Thyroid gland (tissue), 4 donors: ENCODE measurements at regions not wholly inside any gene's neighbourhood (a gene's known extent, or its start where the extent isn't known, plus 50 kb on each side); places are given as distances from the start of the nearest gene placed in this dataset.

Source experiments
- DNase-seq, 2 donors: peaks; one replicate each; pipeline ENCODE4 v3.0.0-alpha.2; 2019
- H3K27ac ChIP-seq, 3 donors: fragments of 200-600 bp; sonication (generic); 1 replicate in 2 of 3; 2 replicates in 1 of 3; pipeline ENCODE4 v1.5.1; 2016 to 2019; ENCODE audit warnings: mild to moderate bottlenecking in 1 of 3, moderate library complexity in 1 of 3
- H3K27me3 ChIP-seq: fragments of 200-600 bp; sonication (generic); one replicate; pipeline ENCODE4 v1.5.1; 2019
- H3K36me3 ChIP-seq, 2 donors: fragments of 200-600 bp; sonication (generic); one replicate each; pipeline ENCODE4 v1.5.1; 2016 to 2019
- H3K4me1 ChIP-seq, 2 donors: fragments of 200-600 bp; sonication (generic); one replicate each; pipeline ENCODE4 v1.5.1; 2017 to 2019
- H3K4me3 ChIP-seq, 3 donors: fragments of 200-600 bp; sonication (generic); replicated peaks in 1 of 3; 1 replicate in 2 of 3; 2 replicates in 1 of 3; pipeline ENCODE4 v1.5.1; 2016; ENCODE audit warnings: mild to moderate bottlenecking in 1 of 3
- H3K9me3 ChIP-seq: fragments of 200-600 bp; sonication (generic); one replicate; pipeline ENCODE4 v1.5.1; 2017
- CTCF ChIP-seq, 6 experiments: fragments of 200-600 bp in 3 of 6; fragments of 450-650 bp in 3 of 6; sonication (generic) in 3 of 6; IDR thresholded peaks; one replicate each; pipeline ENCODE4 v1.5.1; 2016 to 2019; ENCODE audit warnings: antibody characterized with exemption in 6 of 6, mild to moderate bottlenecking in 2 of 6, inconsistent platforms in 1 of 6, moderate library complexity in 1 of 6
- POLR2A ChIP-seq, 2 donors: fragments of 450-650 bp; IDR thresholded peaks; one replicate each; pipeline ENCODE4 v1.6.1; 2017; ENCODE audit warnings: antibody characterized with exemption in 2 of 2, mild to moderate bottlenecking in 2 of 2, moderate library complexity in 1 of 2
- WGBS, 2 donors: methylation state at CpG; one replicate each; pipeline ENCODE4 v1.1.5; 2017; 5-methylcytosine and 5-hydroxymethylcytosine counted together
- intact Hi-C: fragments of 100-400 bp; cut with DNase I; formaldehyde crosslinking; loops from one replicate; pipeline ENCODE4 v1.15.1; 2023

GRCh38 chr11:11011617-11012016, 153.8 kb upstream of the ZBED5 start:
- Histone ChIP-seq H3K4me3 (no peak overlapping the region), H3K4me1 (no peaks in the 10 kb centered on the region), H3K36me3 (no peaks in the 10 kb centered on the region), H3K27ac (no peak overlapping the region), H3K9me3 (no peaks in the 10 kb centered on the region), H3K27me3 (no peaks in the 10 kb centered on the region)
- 82% methylated on average over 5 of the region's 5 CpGs for WGBS, 2 donors
- no peak for TF ChIP-seq CTCF (IDR thresholded peaks at IDR 0.05)
- intact Hi-C loops = no loop called here
- no peak for DNase-seq

DNA sequence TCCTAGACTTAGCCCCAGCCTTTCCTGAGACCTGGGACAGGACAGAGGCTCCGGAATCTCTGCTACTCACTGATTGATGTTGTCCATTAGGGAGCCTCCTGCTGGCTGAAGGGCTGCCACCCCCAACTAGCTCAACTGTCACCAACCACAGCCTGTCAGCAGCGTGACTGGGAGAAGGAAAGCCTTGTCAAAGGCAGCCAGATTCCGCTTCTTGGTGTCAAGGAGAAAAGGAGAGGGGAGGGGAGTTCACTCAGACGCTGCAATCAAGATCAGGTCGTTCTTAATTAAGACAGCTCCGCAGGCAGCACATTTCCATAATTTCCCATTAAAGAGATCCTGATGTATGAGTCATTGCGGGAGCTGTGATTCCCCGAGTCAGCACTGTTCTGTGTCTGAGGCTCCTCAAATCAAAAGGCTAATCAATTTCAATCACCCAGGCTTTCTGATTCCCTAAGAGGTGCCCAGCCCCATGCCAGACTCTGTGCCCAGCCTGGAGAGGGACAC, 152.8 kb upstream of the ZBED5 start:
- H3K4me1 ChIP-seq = no peaks in the 10 kb centered on the region
- H3K4me3 ChIP-seq = no peak overlapping the region
- no peaks in the 10 kb centered on the region for H3K9me3 ChIP-seq
- no peak overlapping the region for H3K27ac ChIP-seq
- no peaks in the 10 kb centered on the region for H3K27me3 ChIP-seq
- WGBS, 2 donors = 14 to 20% methylated on average over 7 to 8 of the region's 8 CpGs
- intact Hi-C loops = no loop called here
- TF ChIP-seq POLR2A (IDR thresholded peaks at IDR 0.05) (no peak), CTCF (IDR thresholded peaks at IDR 0.05) (peak in 4 of 6 experiments; percentile 35 to 52 (median 46))
- peak; percentile 54 to 62 for DNase-seq
- H3K36me3 ChIP-seq = no peaks in the 10 kb centered on the region

DNA sequence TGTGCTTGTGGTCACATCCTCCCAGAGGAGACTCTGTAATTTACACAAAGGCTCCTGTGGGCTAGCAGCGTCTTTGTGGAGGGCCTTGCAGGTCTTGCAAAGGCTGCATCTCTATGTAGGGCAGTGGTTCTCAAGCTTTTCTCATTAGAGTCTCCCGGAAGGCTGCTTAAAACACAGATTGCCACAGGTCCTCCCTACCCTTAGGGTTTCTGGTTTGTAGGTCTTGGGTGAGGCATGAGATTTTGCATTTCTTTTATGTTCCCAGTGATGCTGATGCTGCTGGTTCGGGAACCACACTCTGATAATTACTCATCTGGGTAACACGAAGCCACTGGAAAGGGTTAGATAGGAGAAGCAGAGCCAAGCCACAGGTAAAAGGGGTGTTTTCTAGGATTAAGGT, 151.3 kb upstream of the ZBED5 start:
- Histone ChIP-seq H3K36me3 (no peaks in the 10 kb centered on the region), H3K4me1 (no peaks in the 10 kb centered on the region), H3K27ac (no peak overlapping the region), H3K27me3 (no peaks in the 10 kb centered on the region), H3K4me3 (no peak overlapping the region), H3K9me3 (no peaks in the 10 kb centered on the region)
- intact Hi-C loops = no loop called here
- WGBS, 2 donors = 54 to 73% methylated on average over 4 of the region's 4 CpGs
- no peak for TF ChIP-seq CTCF (IDR thresholded peaks at IDR 0.05)
- no peak for TF ChIP-seq POLR2A (IDR thresholded peaks at IDR 0.05)
- DNase-seq = no peak

DNA sequence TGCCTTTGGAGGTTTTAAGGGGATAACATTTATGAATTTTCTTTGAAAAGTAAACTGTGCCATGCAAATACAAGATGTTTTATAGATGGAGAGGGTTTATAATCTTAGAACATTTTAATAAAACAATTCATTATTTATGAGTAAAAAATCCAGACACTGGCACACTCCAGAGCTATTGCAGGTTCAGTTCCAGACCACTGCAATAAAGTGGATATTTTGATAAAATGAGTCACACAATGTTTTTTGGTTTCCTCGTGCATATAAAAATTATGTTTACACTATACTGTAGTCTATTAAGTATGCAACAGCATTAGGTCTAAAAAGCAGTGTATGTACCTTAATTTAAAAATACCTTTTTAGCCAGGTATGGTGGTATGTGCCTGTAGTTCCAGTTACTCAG, 146.2 kb upstream of the ZBED5 start:
- no peak overlapping the region for H3K4me3 ChIP-seq
- H3K9me3 ChIP-seq = no peaks in the 10 kb centered on the region
- H3K27me3 ChIP-seq = no peaks in the 10 kb centered on the region
- intact Hi-C loops = no loop called here
- no peak overlapping the region for H3K27ac ChIP-seq
- DNase-seq = no peak
- H3K4me1 ChIP-seq = no peaks in the 10 kb centered on the region
- 83 to 93% methylated on average over 1 of the region's 1 CpG for WGBS, 2 donors
- no peak for TF ChIP-seq POLR2A (IDR thresholded peaks at IDR 0.05)
- TF ChIP-seq CTCF (IDR thresholded peaks at IDR 0.05) = no peak
- no peaks in the 10 kb centered on the region for H3K36me3 ChIP-seq

GRCh38 chr11:11003226-11003625, 145.4 kb upstream of the ZBED5 start:
- H3K27ac ChIP-seq = no peak overlapping the region
- whole genome bisulfite sequencing, 2 donors = 78 to 83% methylated on average over 2 to 3 of the region's 3 CpGs
- H3K36me3 ChIP-seq = no peaks in the 10 kb centered on the region
- no peaks in the 10 kb centered on the region for H3K9me3 ChIP-seq
- no peaks in the 10 kb centered on the region for H3K27me3 ChIP-seq
- H3K4me3 ChIP-seq = no peak overlapping the region
- intact Hi-C loops = no loop called here
- no peak for DNase-seq
- no peaks in the 10 kb centered on the region for H3K4me1 ChIP-seq
- TF ChIP-seq CTCF (IDR thresholded peaks at IDR 0.05) = no peak
- TF ChIP-seq POLR2A (IDR thresholded peaks at IDR 0.05) = no peak
